Vagina (tissue), 2 donors: ENCODE measurements at regions not wholly inside any gene's neighbourhood (a gene's known extent, or its start where the extent isn't known, plus 50 kb on each side); places are given as distances from the start of the nearest gene placed in this dataset.

Experiments used
- DNase-seq, 2 donors: peaks; one replicate each; pipeline ENCODE4 v3.0.0-alpha.2; 2017; ENCODE audit errors: extremely low spot score in 2 of 2
- H3K27ac ChIP-seq: fragments of 200-600 bp; sonication (generic); one replicate; pipeline ENCODE4 v1.5.1; 2019
- H3K27me3 ChIP-seq: fragments of 200-600 bp; sonication (generic); one replicate; pipeline ENCODE4 v1.5.1; 2019
- H3K36me3 ChIP-seq, 2 donors: fragments of 200-600 bp; sonication (generic); one replicate each; pipeline ENCODE4 v1.5.1; 2017 to 2019
- H3K4me1 ChIP-seq: fragments of 200-600 bp; sonication (generic); one replicate; pipeline ENCODE4 v1.5.1; 2019
- H3K4me3 ChIP-seq, 2 donors: fragments of 200-600 bp; sonication (generic); 1 replicate in 1 of 2; 2 replicates in 1 of 2; pipeline ENCODE4 v1.5.1; 2016 to 2019
- H3K9me3 ChIP-seq: fragments of 200-600 bp; sonication (generic); one replicate; pipeline ENCODE4 v1.5.1; 2019
- POLR2A ChIP-seq, 2 donors: fragments of 450-650 bp; IDR thresholded peaks; one replicate each; pipeline ENCODE4 v1.6.1; 2017; ENCODE audit warnings: antibody characterized with exemption in 2 of 2, mild to moderate bottlenecking in 2 of 2, moderate library complexity in 2 of 2
- POLR2AphosphoS5 ChIP-seq, 2 donors: sonication (generic); formaldehyde crosslinking; IDR thresholded peaks; one replicate each; pipeline ENCODE4 v1.9.0; 2017; ENCODE audit warnings: antibody characterized with exemption in 2 of 2, mild to moderate bottlenecking in 2 of 2, low read depth in 1 of 2; ENCODE audit not compliant: insufficient read depth in 1 of 2
- intact Hi-C: fragments of 100-400 bp; cut with DNase I; formaldehyde crosslinking; loops from one replicate; pipeline ENCODE4 v1.15.1; 2023
- TF ChIP-seq, protein P1 (sequence below), 3 experiments: fragments of 450-650 bp in 2 of 3; fragments of 200-600 bp in 1 of 3; sonication (generic) in 1 of 3; IDR thresholded peaks; one replicate each; pipeline ENCODE4 v1.5.1; 2017 to 2019; ENCODE audit warnings: antibody characterized with exemption in 3 of 3, mild to moderate bottlenecking in 2 of 3, moderate library complexity in 2 of 3

DNA sequence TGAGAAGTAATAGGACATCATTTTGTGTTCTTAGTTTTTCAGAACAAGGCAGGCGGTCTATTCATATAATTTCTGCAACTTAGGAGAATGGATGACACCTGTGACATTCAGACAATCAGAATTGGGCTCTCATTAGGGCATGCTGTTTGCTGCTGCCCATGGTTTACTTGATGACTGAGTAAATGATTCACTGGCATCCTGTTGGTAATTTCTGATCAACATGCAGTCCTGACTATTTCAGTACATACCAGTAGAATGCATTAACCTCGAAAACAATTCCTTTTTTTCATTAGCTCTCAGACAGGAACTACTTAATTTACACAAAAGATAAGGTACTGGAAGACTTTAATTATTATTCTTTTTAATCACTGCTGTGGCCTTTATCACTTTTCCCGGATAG, 641.6 kb downstream of the NSUN3 start:
- DNase-seq, result no peak
- no peak overlapping the region for H3K27ac ChIP-seq
- no peaks in the 10 kb centered on the region for H3K36me3 ChIP-seq
- intact Hi-C loops, result no loop called here
- H3K9me3 ChIP-seq, result no peaks in the 10 kb centered on the region
- no peak overlapping the region for H3K4me3 ChIP-seq
- no peaks in the 10 kb centered on the region for H3K27me3 ChIP-seq
- TF ChIP-seq, protein P1, sequence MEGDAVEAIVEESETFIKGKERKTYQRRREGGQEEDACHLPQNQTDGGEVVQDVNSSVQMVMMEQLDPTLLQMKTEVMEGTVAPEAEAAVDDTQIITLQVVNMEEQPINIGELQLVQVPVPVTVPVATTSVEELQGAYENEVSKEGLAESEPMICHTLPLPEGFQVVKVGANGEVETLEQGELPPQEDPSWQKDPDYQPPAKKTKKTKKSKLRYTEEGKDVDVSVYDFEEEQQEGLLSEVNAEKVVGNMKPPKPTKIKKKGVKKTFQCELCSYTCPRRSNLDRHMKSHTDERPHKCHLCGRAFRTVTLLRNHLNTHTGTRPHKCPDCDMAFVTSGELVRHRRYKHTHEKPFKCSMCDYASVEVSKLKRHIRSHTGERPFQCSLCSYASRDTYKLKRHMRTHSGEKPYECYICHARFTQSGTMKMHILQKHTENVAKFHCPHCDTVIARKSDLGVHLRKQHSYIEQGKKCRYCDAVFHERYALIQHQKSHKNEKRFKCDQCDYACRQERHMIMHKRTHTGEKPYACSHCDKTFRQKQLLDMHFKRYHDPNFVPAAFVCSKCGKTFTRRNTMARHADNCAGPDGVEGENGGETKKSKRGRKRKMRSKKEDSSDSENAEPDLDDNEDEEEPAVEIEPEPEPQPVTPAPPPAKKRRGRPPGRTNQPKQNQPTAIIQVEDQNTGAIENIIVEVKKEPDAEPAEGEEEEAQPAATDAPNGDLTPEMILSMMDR (IDR thresholded peaks at IDR 0.05), result no peak
- TF ChIP-seq POLR2AphosphoS5 (IDR thresholded peaks at IDR 0.05; ENCODE audit: insufficient read depth in 1 of 2, low read depth in 1 of 2), result no peak
- TF ChIP-seq POLR2A (IDR thresholded peaks at IDR 0.05), result no peak
- H3K4me1 ChIP-seq, result no peaks in the 10 kb centered on the region

DNA sequence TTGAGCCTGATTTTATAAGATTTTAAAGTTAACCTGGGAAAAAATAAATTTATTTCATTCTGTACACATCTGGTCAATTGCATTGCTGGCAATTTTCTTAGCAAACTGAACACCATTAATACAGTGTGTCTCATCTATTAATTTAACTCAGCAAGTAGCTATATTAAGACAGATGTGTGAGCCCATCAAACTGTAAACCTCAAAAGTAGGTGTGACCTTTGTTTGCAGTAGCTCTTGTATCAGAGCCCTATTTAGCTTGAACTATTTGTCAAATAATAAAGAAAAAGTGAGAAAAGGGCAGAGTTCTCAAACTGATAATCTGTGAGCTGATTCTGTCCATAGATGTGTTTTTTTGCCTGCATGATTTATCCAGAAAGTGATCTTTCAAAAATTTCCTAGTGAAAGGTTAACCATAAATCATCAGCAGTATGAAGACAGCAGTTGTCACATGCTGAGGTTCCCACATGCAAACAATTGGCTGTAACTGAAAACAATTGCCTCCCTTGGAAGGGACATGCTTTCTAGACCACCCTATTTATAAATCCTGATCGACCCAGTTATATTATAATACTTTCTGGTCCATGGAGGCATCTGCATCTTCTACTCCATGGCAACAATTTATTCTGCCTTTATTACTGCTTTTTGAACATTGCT, 646.5 kb downstream of the NSUN3 start:
- intact Hi-C loops, result no loop called here
- no peak for DNase-seq
- TF ChIP-seq POLR2A (IDR thresholded peaks at IDR 0.05), result no peak
- H3K27me3 ChIP-seq, result no peaks in the 10 kb centered on the region
- no peak overlapping the region for H3K27ac ChIP-seq
- no peaks in the 10 kb centered on the region for H3K36me3 ChIP-seq
- no peak overlapping the region for H3K4me3 ChIP-seq
- H3K4me1 ChIP-seq, result no peaks in the 10 kb centered on the region
- no peaks in the 10 kb centered on the region for H3K9me3 ChIP-seq

DNA sequence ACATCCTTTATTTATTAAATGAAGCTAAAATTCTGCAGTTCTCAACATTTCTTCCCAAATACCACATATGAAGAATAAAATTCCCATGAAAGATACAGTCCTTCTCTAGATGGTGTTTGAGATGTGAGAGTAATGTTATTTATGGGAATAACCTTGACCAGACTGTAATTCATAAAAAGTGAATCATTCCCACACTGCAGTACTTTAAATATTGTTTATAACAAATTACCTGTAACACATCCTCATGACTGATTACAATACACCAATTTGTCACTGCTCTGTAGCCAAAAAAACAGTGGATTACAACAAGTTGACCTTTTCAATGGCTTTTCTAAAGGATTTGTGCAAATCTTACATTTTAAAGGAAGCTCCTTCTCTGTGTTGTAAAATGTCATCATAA, 651.3 kb downstream of the NSUN3 start:
- intact Hi-C loops, result no loop called here
- Histone ChIP-seq H3K4me3 (no peak overlapping the region), H3K36me3 (no peaks in the 10 kb centered on the region), H3K27ac (no peak overlapping the region), H3K9me3 (no peaks in the 10 kb centered on the region), H3K27me3 (no peaks in the 10 kb centered on the region), H3K4me1 (no peaks in the 10 kb centered on the region)
- no peak for DNase-seq
- TF ChIP-seq POLR2AphosphoS5 (IDR thresholded peaks at IDR 0.05; ENCODE audit: insufficient read depth in 1 of 2, low read depth in 1 of 2) (no peak), POLR2A (IDR thresholded peaks at IDR 0.05) (no peak)
- TF ChIP-seq, protein P1 (IDR thresholded peaks at IDR 0.05), result no peak

DNA sequence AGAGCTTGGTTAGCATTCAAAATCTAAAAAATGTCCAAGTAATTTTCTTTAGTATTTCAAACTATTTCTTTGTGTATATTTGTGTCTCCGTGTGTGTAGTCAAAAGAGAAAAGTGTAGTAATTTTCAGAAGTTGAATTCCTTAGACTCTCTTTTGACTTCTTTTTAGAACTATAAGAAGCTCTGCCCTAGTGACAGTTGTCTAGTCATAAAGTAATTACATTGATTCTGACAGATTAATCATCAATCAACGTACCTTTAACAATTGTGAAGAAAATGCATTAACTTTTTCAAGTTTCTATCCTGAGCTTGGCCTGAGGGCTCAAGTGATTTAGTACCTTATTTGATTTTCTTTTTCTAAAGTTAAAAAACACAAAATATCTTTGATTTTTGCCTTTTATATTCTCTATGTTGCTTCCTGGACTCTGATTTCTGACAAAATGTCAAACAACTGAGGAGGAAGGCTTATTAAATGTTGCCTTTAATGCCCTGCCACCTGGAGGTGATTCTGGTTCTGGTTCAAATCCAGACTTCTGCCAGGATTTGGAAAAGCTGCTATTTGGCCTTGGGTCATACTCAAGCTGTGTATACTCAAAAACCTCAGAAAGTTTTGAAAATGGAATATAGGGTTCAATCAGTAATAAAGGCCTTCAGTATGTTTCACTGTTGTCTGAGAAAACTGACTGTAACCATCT, 653.6 kb downstream of the NSUN3 start:
- no peaks in the 10 kb centered on the region for H3K36me3 ChIP-seq
- intact Hi-C loops, result no loop called here
- TF ChIP-seq POLR2AphosphoS5 (IDR thresholded peaks at IDR 0.05; ENCODE audit: insufficient read depth in 1 of 2, low read depth in 1 of 2) (no peak), POLR2A (IDR thresholded peaks at IDR 0.05) (no peak)
- TF ChIP-seq, protein P1 (IDR thresholded peaks at IDR 0.05), result no peak

DNA sequence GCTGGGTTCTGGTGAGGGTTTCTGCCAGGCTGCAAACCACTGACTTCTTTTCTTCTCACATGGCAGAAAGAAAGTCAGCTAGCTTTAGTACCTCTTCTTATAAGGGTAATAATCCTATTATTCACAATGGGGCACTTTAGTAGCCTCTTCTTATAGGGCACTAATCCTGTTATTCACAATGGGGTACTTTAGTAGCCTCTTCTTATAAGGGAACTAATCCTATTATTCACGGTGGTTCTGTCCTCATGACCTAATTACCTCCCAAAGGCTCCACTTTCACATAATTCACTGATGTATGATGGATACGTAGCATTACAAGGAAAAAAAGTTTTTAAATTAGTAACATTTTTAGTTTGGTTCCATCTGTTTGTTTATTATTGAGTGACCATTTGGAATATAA, 671.3 kb downstream of the NSUN3 start:
- DNase-seq, result no peak

More for the DNA sequence above, 653.6 kb downstream of the NSUN3 start:
- DNase-seq, result no peak
- Histone ChIP-seq H3K4me1 (no peaks in the 10 kb centered on the region), H3K9me3 (no peaks in the 10 kb centered on the region), H3K4me3 (no peak overlapping the region), H3K27ac (no peak overlapping the region), H3K27me3 (no peaks in the 10 kb centered on the region)

More for the DNA sequence above, 671.3 kb downstream of the NSUN3 start:
- H3K4me1 ChIP-seq, result no peaks in the 10 kb centered on the region
- TF ChIP-seq POLR2A (IDR thresholded peaks at IDR 0.05), result no peak
- TF ChIP-seq, protein P1 (IDR thresholded peaks at IDR 0.05), result no peak
- TF ChIP-seq POLR2AphosphoS5 (IDR thresholded peaks at IDR 0.05; ENCODE audit: insufficient read depth in 1 of 2, low read depth in 1 of 2), result no peak
- intact Hi-C loops, result no loop called here
- no peak overlapping the region for H3K27ac ChIP-seq
- H3K36me3 ChIP-seq, result no peaks in the 10 kb centered on the region
- H3K4me3 ChIP-seq, result no peak overlapping the region
- H3K9me3 ChIP-seq, result no peaks in the 10 kb centered on the region
- H3K27me3 ChIP-seq, result no peaks in the 10 kb centered on the region
